ENCODE measurements at regions not wholly inside any gene's neighbourhood (a gene's known extent, or its start where the extent isn't known, plus 50 kb on each side); places are given as distances from the start of the nearest gene placed in this dataset.
"Not testable (repeated sequence)": the region's sequence is repeated elsewhere in the genome, so short reads cannot be mapped to it uniquely, and the experiment has no call there.

- DNase-seq (ENCODE audit: low spot score): no peak
Observed at GRCh38 chr3:88677298-88677697, 430.1 kb upstream of the EPHA3 start.

- no peak for DNase-seq (ENCODE audit: low spot score)
Observed at GRCh38 chr3:88678747-88679146, 428.7 kb upstream of the EPHA3 start.

DNA sequence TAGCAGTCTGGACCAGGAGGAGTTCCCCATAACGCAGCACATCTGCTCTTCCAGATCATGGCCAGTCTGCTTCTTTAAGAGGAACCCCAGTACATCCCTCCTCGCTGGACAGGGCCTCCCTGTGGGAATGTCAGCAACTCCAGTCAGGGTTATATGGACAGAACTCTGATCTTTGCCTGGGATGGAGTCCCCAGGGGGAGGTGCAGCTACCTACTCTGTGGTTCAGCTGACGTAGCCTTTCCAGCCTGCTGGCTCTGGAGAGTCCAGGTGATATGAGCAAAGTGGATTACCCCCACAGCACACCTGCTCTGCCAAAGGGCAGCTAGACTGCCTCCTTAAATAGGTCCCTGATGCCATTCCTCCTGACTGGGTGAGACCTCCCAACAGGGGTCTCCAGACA lies 417.1 kb upstream of the EPHA3 start:
- no peak for DNase-seq (ENCODE audit: low spot score)

- no peak for DNase-seq (ENCODE audit: low spot score)
Observed at GRCh38 chr3:88691081-88691480, 416.3 kb upstream of the EPHA3 start.

DNA sequence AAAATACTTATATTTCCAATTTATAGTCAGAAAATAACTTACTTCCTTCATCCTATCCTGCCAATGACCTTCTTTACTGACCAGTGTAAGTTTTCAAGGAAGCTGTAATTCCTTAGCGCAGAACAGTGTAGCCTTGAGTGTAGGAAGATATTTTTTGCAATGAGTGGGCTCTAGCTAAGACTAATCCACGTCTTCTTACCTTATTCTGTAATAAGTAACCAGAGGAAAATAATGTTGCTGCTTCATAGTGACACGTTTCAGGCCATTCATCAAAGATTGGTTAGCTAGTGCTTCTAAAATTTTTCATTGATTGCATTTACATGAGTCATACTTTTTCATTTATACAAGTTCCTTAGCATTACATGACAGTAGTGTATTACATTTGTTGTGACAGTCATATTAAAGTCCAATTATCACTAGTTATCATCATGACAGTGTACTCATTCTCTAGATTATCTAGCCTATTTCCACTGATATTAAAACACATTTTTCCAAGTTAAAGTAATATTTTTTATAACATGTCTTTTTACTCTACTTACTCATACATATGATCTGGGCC lies 403.8 kb upstream of the EPHA3 start:
- DNase-seq (ENCODE audit: low spot score): no peak

GRCh38 chr3:88704338-88704737 lies 403.1 kb upstream of the EPHA3 start:
- DNase-seq (ENCODE audit: low spot score): no peak

DNA sequence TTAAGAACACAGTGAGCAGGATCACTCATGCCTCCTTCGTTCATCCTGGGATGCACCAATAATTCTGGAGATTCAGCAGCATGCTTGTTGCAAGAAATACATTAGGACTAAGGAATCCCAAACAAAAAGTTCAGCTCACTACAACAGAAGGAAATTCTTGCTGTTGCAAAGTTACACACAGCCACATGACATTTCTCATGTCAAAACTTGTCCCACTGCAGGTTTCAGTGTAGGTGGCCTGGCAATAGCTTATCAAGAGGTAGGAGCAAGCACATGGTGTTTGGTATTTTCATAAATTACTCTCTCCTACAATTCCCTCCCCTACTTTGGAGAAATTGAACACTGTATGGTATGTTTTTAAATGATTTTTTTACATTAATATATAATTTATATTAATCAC lies 399.6 kb upstream of the EPHA3 start:
- DNase-seq (ENCODE audit: low spot score): no peak

GRCh38 chr3:88712552-88712951 lies 394.9 kb upstream of the EPHA3 start:
- DNase-seq (ENCODE audit: low spot score): no peak

GRCh38 chr3:88713233-88713691 lies 394.2 kb upstream of the EPHA3 start:
- DNase-seq (ENCODE audit: low spot score): no peak

DNA sequence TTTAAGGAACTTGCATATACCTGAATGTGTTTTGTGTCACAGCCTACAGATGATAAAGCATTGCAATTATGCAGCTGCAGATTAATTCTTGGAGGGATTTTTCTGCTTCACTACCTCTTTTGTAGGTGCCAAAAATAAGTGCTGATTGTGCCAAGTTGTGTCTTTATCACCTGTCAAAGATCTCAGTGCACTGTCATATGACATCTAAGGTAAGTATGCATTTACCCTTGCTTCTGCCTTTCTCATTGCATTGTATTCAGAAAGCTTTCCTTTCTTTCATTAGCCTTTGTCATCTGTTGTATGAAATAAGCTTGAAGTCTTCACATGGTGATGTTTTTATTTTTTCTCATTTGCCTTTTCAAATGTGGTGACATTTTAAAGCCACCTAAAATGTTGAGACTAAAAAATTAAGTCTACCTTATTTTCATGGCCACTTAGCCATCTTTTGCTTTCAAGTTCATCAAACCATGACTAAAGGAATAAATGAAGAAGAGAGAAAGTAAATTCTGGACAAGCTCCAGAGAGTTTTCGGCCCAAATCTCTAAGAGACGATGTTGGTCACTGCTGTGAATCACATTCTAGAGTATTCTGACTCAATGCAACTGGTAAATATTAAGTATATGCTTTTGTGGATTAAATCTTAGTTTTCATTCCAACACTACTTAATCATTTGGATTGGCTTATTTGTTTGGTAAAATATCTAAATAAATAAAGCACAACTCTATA lies 381.8 kb upstream of the EPHA3 start:
- no peak for DNase-seq (ENCODE audit: low spot score)

GRCh38 chr3:88732186-88732585 lies 375.2 kb upstream of the EPHA3 start:
- DNase-seq (ENCODE audit: low spot score): no peak

DNA sequence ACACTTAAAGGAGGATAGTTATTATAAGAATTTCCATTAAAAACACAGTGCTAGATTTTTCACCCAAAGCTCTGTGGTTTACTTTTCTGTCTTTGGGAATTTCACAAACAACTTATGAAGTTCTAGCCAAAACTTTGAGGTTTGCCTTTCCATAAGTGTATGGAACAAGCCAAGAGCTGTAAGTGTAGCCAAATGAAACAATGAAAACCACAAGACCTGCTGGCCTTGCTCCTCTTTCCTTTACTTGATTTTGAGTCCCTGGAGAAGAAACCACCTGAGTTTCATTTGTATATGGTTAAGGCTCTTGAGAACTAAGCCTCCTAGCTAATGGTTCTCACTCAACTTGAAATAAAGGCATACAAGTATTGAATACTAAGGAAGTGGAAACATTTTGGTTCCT lies 365.3 kb upstream of the EPHA3 start:
- no peak for DNase-seq (ENCODE audit: low spot score)

GRCh38 chr3:88742674-88743507 lies 364.5 kb upstream of the EPHA3 start:
- no peak for DNase-seq (ENCODE audit: low spot score)

GRCh38 chr3:88744896-88745295 lies 362.5 kb upstream of the EPHA3 start:
- DNase-seq (ENCODE audit: low spot score): no peak

- not testable (repeated sequence) for DNase-seq (ENCODE audit: low spot score)
Observed at GRCh38 chr3:88747145-88747544, 360.3 kb upstream of the EPHA3 start.

- no peak for DNase-seq (ENCODE audit: low spot score)
Observed at GRCh38 chr3:88758676-88759075, 348.7 kb upstream of the EPHA3 start.

DNA sequence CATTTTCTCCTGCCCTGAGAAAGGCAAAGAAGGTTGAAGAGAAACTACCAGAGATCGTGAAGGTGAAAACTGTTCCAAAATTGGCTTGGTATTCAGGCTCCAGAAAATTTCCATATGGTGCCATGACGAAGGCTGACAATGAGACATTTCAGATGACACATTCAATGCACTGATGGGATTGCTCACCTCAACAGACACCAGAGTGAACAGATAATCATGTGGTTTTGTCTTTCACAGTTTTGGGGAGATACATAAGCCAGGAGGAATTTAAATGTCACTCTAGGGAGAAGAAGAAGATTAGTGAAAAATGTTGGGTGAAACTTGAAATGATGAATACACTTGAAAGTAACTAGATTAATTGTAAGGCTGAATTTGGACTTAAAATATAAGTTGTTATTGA lies 339.7 kb upstream of the EPHA3 start:
- no peak for DNase-seq (ENCODE audit: low spot score)

DNA sequence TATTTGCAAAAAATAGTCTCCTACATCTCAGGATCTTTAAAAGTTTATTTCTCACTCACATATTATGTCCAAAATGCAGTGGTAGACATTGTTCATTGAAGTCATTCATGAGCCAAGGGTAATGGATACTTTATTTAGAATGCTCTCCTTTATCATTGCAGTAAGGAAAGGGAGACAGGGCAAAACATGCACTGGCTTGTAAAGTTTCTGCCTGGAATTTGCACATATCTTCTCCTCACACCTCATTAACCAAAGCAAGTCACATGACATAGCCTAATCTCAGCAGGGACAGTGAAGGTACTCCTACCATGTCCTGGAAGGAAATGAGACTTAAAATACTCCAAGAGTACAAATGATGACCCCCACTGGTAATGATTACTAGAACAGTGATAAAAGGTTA lies 333.7 kb upstream of the EPHA3 start:
- DNase-seq (ENCODE audit: low spot score): no peak

GRCh38 chr3:88775026-88775690 lies 332.3 kb upstream of the EPHA3 start:
- DNase-seq (ENCODE audit: low spot score): no peak

GRCh38 chr3:88779482-88779881 lies 327.9 kb upstream of the EPHA3 start:
- no peak for DNase-seq (ENCODE audit: low spot score)

DNA sequence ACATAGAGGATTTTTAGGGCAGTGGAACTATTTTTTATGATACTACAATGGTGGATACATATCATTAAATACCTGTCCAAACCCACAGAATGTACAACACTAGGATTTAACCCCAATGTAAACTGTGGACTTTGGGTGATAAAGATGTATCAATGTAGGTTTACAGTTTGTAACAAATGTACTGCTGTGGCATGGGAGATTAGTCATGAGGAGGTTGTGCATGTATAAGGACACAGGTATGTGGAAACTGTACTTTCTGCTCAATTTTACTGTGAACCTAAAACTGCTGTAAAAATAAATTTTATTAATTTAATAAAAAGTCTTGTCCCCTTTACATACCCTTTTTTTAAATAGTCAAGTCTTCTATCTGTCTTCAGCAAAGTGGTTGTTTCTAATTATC lies 322.5 kb upstream of the EPHA3 start:
- no peak for DNase-seq (ENCODE audit: low spot score)

DNA sequence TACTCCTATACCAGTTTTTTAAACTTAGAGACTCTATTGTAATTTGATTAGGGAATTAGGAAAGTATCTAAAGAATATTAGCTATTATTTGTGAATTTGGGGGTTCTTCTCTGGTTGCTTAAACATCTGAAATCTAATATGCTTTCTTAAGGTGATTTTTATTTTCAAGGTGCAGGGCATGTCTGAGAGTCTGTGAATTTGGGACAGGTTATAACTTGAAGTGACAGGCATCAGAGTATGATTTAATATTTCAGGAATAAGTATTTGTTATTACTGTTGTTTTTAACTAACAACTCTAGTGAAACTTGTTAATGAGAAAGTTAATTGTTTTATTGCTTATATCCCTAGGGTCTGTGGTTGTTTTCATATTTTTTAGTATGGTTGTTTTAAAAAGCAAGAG lies 321.6 kb upstream of the EPHA3 start:
- no peak for DNase-seq (ENCODE audit: low spot score)
